ENCODE measurements at regions not wholly inside any gene's neighbourhood (a gene's known extent, or its start where the extent isn't known, plus 50 kb on each side); places are given as distances from the start of the nearest gene placed in this dataset.

GRCh38 chr6:168193816-168194721, 115.1 kb upstream of the FRMD1 start:
- intact Hi-C loops (cut with DNase I; ENCODE audit: low total_unique reads): no loop called here
- WGBS, 2 donors: 85 to 90% methylated on average over 41 to 42 of the region's 42 CpGs
- peak in 1 of 2 donors; percentile 78 for DNase-seq (ENCODE audit: low spot score in 2 of 2)

GRCh38 chr6:168192901-168193815, 114.1 kb upstream of the FRMD1 start:
- DNase-seq (ENCODE audit: low spot score in 2 of 2): peak in 1 of 2 donors; percentile 79
- H3K4me3 ChIP-seq (ENCODE audit: low read depth, poor library complexity, severe bottlenecking): no peak overlapping the region
- no peak for TF ChIP-seq CTCF (IDR thresholded peaks at IDR 0.05)
- TF ChIP-seq POLR2A (IDR thresholded peaks at IDR 0.05): no peak
- 92 to 94% methylated on average over 47 of the region's 47 CpGs for WGBS, 2 donors
- intact Hi-C loops (cut with DNase I; ENCODE audit: low total_unique reads): no loop called here

More at GRCh38 chr6:168193816-168194721, 115.1 kb upstream of the FRMD1 start:
- no peak overlapping the region for H3K4me3 ChIP-seq (ENCODE audit: low read depth, poor library complexity, severe bottlenecking)
- TF ChIP-seq CTCF (IDR thresholded peaks at IDR 0.05) (no peak), POLR2A (IDR thresholded peaks at IDR 0.05) (no peak)

GRCh38 chr6:168192195-168192900, 113.3 kb upstream of the FRMD1 start:
- DNase-seq (ENCODE audit: low spot score in 2 of 2): peak in 1 of 2 donors; percentile 67
- intact Hi-C loops (cut with DNase I; ENCODE audit: low total_unique reads): no loop called here
- TF ChIP-seq CTCF (IDR thresholded peaks at IDR 0.05) (no peak), POLR2A (IDR thresholded peaks at IDR 0.05) (no peak)
- H3K4me3 ChIP-seq (ENCODE audit: low read depth, poor library complexity, severe bottlenecking): no peak overlapping the region
- WGBS, 2 donors: 48 to 49% methylated on average over 16 of the region's 16 CpGs

- WGBS, 2 donors: 87 to 91% methylated on average over 21 to 22 of the region's 22 CpGs
- peak in 1 of 2 donors; percentile 76 for DNase-seq (ENCODE audit: low spot score in 2 of 2)
- H3K4me3 ChIP-seq (ENCODE audit: low read depth, poor library complexity, severe bottlenecking): no peak overlapping the region
- TF ChIP-seq POLR2A (IDR thresholded peaks at IDR 0.05): no peak
- no peak for TF ChIP-seq CTCF (IDR thresholded peaks at IDR 0.05)
- intact Hi-C loops (cut with DNase I; ENCODE audit: low total_unique reads): no loop called here
These were observed 111.8 kb upstream of the FRMD1 start for GRCh38 chr6:168190646-168191443.

- intact Hi-C loops (cut with DNase I; ENCODE audit: low total_unique reads): no loop called here
- no peak overlapping the region for H3K4me3 ChIP-seq (ENCODE audit: low read depth, poor library complexity, severe bottlenecking)
- TF ChIP-seq POLR2A (IDR thresholded peaks at IDR 0.05): no peak
- 85 to 88% methylated on average over 20 of the region's 21 CpGs for WGBS, 2 donors
- DNase-seq (ENCODE audit: low spot score in 2 of 2): no peak
These were observed 111.0 kb upstream of the FRMD1 start for GRCh38 chr6:168190014-168190405.

Data from lower leg skin (tissue), 4 donors.